SU-DHL-6 (cell line): ENCODE measurements at regions not wholly inside any gene's neighbourhood (a gene's known extent, or its start where the extent isn't known, plus 50 kb on each side); places are given as distances from the start of the nearest gene placed in this dataset.

ENCODE experiments used
- H2AFZ ChIP-seq: fragments of 200-600 bp; sonication (generic); 2 replicates; pipeline ENCODE4 v1.6.1; 2014; ENCODE audit warnings: low read depth, mild to moderate bottlenecking, moderate library complexity, mixed read lengths, antibody characterized with exemption, low read length; ENCODE audit not compliant: severe bottlenecking
- H3F3A ChIP-seq: fragments of 200-600 bp; shearing (Covaris generic); 2 replicates; pipeline ENCODE4 v1.6.0; 2016; ENCODE audit warnings: antibody characterized with exemption, mild to moderate bottlenecking; ENCODE audit not compliant: insufficient read depth
- H3K27ac ChIP-seq: fragments of 200-600 bp; sonication (generic); 2 replicates; pipeline ENCODE4 v1.5.1; 2016; ENCODE audit warnings: low read depth, mild to moderate bottlenecking, low read length, moderate library complexity, mixed read lengths
- H3K27me3 ChIP-seq: fragments of 200-600 bp; sonication (generic), shearing (Covaris generic); 2 replicates; pipeline ENCODE4 v1.6.0; 2014; ENCODE audit warnings: mild to moderate bottlenecking, low read length
- H3K36me3 ChIP-seq: fragments of 200-600 bp; sonication (generic); 2 replicates; pipeline ENCODE4 v1.6.1; 2014; ENCODE audit warnings: mild to moderate bottlenecking, low read length, mixed read lengths
- H3K4me2 ChIP-seq: fragments of 300-600, 200-600 bp; shearing (Covaris generic), sonication (generic); 2 replicates; pipeline ENCODE4 v1.6.0; 2014; ENCODE audit warnings: low read length, low read depth, mild to moderate bottlenecking; ENCODE audit not compliant: poor library complexity, severe bottlenecking
- H3K4me3 ChIP-seq: fragments of 200-600 bp; sonication (generic); 2 replicates; pipeline ENCODE4 v1.5.1; 2014; ENCODE audit warnings: antibody characterized with exemption, low read length, mild to moderate bottlenecking, mixed read lengths; ENCODE audit not compliant: insufficient read depth, poor library complexity, severe bottlenecking
- H3K79me2 ChIP-seq: fragments of 200-600 bp; sonication (generic); 2 replicates; pipeline ENCODE4 v1.6.1; 2014; ENCODE audit warnings: mild to moderate bottlenecking, low read length, moderate library complexity; ENCODE audit not compliant: insufficient read depth
- H3K9ac ChIP-seq: fragments of 200-600 bp; sonication (generic); 2 replicates; pipeline ENCODE4 v1.7.0; 2014; ENCODE audit warnings: mild to moderate bottlenecking, low read length
- H3K9me2 ChIP-seq: fragments of 200-600 bp; sonication (generic); replicated peaks from 2 replicates; pipeline ENCODE4 v1.6.1; 2014; ENCODE audit warnings: low read length; ENCODE audit not compliant: insufficient read depth
- H3K9me3 ChIP-seq: fragments of 200-600 bp; sonication (generic); 2 replicates; pipeline ENCODE4 v1.6.1; 2014; ENCODE audit warnings: low read length, mixed read lengths; ENCODE audit not compliant: insufficient read depth
- H4K20me1 ChIP-seq: fragments of 200-600 bp; sonication (generic); 2 replicates; pipeline ENCODE4 v1.6.1; 2014; ENCODE audit warnings: low read depth, mild to moderate bottlenecking, antibody characterized with exemption, low read length, moderate library complexity, mixed read lengths
- EZH2phosphoT487 ChIP-seq: fragments of 200-600 bp; sonication (generic), shearing (Covaris generic); conservative IDR thresholded peaks from 2 replicates; pipeline ENCODE4 v1.6.1; 2018; ENCODE audit warnings: mild to moderate bottlenecking, antibody characterized with exemption, low read length, moderate library complexity, mixed read lengths
- TF ChIP-seq, protein P1 (sequence below): fragments of 200-600 bp; sonication (generic); IDR thresholded peaks from one replicate; pipeline ENCODE4 v1.5.1; 2017; ENCODE audit warnings: antibody characterized with exemption, mild to moderate bottlenecking, low read length, moderate library complexity; ENCODE audit not compliant: insufficient read depth, poor library complexity, severe bottlenecking

DNA sequence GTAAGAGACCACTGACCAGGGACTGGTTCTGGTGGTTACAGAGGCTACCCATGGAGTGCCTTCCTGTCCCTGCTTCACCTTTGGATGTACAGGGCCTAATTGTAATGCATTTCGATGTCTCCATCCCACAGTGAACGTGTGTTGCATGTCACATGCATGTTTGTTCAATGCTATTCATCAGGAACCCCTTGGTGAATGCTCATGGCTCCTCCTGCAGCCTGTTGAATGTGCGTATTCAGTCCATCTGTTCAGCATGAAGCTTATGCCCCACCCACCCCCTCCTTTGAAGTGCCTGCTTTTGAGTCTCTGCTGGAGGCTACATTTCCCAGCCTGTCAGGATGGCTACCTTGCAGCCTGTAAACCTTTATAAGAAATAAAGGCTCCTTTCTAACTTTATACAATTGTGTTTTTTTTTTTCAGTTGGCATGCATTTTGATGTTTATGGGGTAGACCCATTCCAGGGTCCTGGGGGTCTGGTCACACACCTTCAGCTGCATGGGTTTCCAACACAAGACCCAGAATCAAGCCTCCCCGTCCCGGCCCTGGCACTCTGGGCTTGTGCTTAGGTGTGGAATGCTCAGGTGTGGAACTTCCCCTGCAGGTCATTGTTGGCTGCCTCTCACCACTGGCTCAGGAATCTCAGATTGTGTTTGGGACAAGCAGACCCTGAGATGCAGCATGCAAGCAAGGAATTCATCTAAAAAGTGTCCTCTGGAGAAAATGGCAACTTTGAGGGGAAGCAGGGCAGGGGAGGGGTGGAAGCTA, 238.8 kb upstream of the HDAC4 start:
- no peaks in the 10 kb centered on the region for H3K9me2 ChIP-seq
- TF ChIP-seq EZH2phosphoT487 = no peak
- TF ChIP-seq, protein P1, sequence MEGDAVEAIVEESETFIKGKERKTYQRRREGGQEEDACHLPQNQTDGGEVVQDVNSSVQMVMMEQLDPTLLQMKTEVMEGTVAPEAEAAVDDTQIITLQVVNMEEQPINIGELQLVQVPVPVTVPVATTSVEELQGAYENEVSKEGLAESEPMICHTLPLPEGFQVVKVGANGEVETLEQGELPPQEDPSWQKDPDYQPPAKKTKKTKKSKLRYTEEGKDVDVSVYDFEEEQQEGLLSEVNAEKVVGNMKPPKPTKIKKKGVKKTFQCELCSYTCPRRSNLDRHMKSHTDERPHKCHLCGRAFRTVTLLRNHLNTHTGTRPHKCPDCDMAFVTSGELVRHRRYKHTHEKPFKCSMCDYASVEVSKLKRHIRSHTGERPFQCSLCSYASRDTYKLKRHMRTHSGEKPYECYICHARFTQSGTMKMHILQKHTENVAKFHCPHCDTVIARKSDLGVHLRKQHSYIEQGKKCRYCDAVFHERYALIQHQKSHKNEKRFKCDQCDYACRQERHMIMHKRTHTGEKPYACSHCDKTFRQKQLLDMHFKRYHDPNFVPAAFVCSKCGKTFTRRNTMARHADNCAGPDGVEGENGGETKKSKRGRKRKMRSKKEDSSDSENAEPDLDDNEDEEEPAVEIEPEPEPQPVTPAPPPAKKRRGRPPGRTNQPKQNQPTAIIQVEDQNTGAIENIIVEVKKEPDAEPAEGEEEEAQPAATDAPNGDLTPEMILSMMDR = no peak
- H3F3A ChIP-seq = no peaks in the 10 kb centered on the region
- H2AFZ ChIP-seq = no peak overlapping the region
- no peak overlapping the region for H3K27ac ChIP-seq
- no peaks in the 10 kb centered on the region for H3K27me3 ChIP-seq
- H3K9me3 ChIP-seq = peaks cover 8% of the 10 kb centered on the region; the same call in 1 of the 2 replicates
- no peaks in the 10 kb centered on the region for H4K20me1 ChIP-seq
- no peaks in the 10 kb centered on the region for H3K79me2 ChIP-seq
- H3K9ac ChIP-seq = no peak overlapping the region
- no peaks in the 10 kb centered on the region for H3K36me3 ChIP-seq
- H3K4me3 ChIP-seq = no peak overlapping the region
- H3K4me2 ChIP-seq = no peak overlapping the region

DNA sequence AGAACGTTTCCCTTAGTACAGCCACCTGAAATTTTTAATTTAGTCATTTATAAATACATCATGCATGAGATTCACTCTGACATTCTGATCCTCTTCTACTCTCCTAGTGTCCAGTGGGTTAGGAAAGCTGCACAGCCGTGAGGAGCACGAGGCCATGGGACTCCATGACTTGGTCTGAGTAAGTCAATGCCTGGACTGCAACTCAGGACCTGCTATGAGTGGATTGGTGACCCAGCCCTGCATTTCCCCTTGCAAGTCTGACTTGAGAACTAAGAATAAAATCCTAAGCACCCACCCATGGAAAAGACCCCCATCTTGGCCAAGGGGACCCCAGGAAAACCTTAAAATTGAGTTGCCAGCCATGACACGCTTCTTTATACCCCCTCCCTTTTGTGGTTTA, 237.6 kb upstream of the HDAC4 start:
- no peak overlapping the region for H3K27ac ChIP-seq
- no peaks in the 10 kb centered on the region for H3K79me2 ChIP-seq
- no peaks in the 10 kb centered on the region for H3K36me3 ChIP-seq
- peaks cover 2% of the 10 kb centered on the region; the same call in 1 of the 2 replicates for H3K9me3 ChIP-seq
- no peak overlapping the region for H3K4me3 ChIP-seq
- H4K20me1 ChIP-seq = no peaks in the 10 kb centered on the region
- no peak overlapping the region for H3K9ac ChIP-seq
- H3K27me3 ChIP-seq = no peaks in the 10 kb centered on the region
- no peak overlapping the region for H3K4me2 ChIP-seq
- no peak overlapping the region for H2AFZ ChIP-seq
- no peaks in the 10 kb centered on the region for H3K9me2 ChIP-seq
- H3F3A ChIP-seq = no peaks in the 10 kb centered on the region
- no peak for TF ChIP-seq EZH2phosphoT487
- TF ChIP-seq, protein P1 = no peak

DNA sequence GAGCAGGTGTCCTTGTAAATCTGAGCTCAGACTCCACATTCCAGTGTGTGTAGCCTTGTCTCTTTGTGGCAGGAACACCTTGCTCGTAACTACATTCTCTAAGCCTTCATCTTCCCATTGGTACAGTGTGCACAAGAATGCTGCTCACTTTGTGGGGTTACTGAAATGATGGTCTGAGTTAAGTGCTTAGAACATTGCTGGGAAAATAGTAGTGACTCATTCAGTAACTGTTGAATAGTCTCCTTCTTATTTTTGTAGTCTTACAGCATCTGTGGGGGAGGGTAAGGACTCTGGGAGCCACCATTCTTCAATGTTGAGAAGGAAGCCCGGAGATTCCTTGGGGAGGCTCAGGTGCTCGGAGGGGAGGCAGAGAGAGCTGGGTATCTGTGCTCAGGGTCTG, 236.0 kb upstream of the HDAC4 start:
- Histone ChIP-seq H3K36me3 (no peaks in the 10 kb centered on the region), H3K27ac (no peak overlapping the region), H3K4me2 (no peak overlapping the region), H3K9me2 (no peaks in the 10 kb centered on the region), H3K79me2 (no peaks in the 10 kb centered on the region), H3K4me3 (no peak overlapping the region), H4K20me1 (no peaks in the 10 kb centered on the region), H3K9me3 (no peaks in the 10 kb centered on the region), H3K9ac (no peak overlapping the region), H3F3A (no peaks in the 10 kb centered on the region), H2AFZ (no peak overlapping the region), H3K27me3 (no peaks in the 10 kb centered on the region)
- TF ChIP-seq EZH2phosphoT487 = no peak
- TF ChIP-seq, protein P1 = no peak
